Transverse colon (tissue), 4 donors: ENCODE measurements at regions not wholly inside any gene's neighbourhood (a gene's known extent, or its start where the extent isn't known, plus 50 kb on each side); places are given as distances from the start of the nearest gene placed in this dataset.

ENCODE experiments used
- DNase-seq: peaks from one replicate; pipeline ENCODE4 v3.0.0-alpha.2; 2019
- H3K27ac ChIP-seq, 4 donors: fragments of 200-600 bp; sonication (generic); 2 replicates each; pipeline ENCODE4 v1.5.1; 2016 to 2018; ENCODE audit warnings: inconsistent platforms in 4 of 4
- H3K27me3 ChIP-seq: fragments of 200-600 bp; sonication (generic); 2 replicates; pipeline ENCODE4 v1.5.1; 2017; ENCODE audit warnings: inconsistent platforms
- H3K36me3 ChIP-seq, 4 donors: fragments of 200-600 bp; sonication (generic); 2 replicates each; pipeline ENCODE4 v1.5.1; 2017 to 2019; ENCODE audit warnings: inconsistent platforms in 4 of 4
- H3K4me1 ChIP-seq, 4 donors: fragments of 200-600 bp; sonication (generic); 2 replicates each; pipeline ENCODE4 v1.5.1; 2017 to 2020; ENCODE audit warnings: inconsistent platforms in 4 of 4
- H3K4me3 ChIP-seq, 4 donors: fragments of 200-600 bp; sonication (generic); 1 replicate in 1 of 4; 2 replicates in 3 of 4; pipeline versions ENCODE4 v1.5.1 to v1.6.1; 2017 to 2019; ENCODE audit warnings: inconsistent platforms in 4 of 4
- H3K9me3 ChIP-seq, 2 donors: fragments of 200-600 bp; sonication (generic); 2 replicates each; pipeline ENCODE4 v1.5.1; 2017 to 2019; ENCODE audit warnings: inconsistent platforms in 2 of 2
- CTCF ChIP-seq, 5 experiments: fragments of 200-600 bp in 3 of 5; fragments of 450-650 bp in 2 of 5; sonication (generic) in 3 of 5; IDR thresholded peaks; 1 replicate in 2 of 5; 2 replicates in 3 of 5; pipeline ENCODE4 v1.5.1; 2016 to 2017; ENCODE audit warnings: antibody characterized with exemption in 5 of 5, inconsistent platforms in 3 of 5, mild to moderate bottlenecking in 2 of 5, moderate library complexity in 1 of 5
- EP300 ChIP-seq: sonication (generic); formaldehyde crosslinking; IDR thresholded peaks from one replicate; pipeline ENCODE4 v1.6.1; 2017; ENCODE audit warnings: antibody characterized with exemption, low read depth
- POLR2A ChIP-seq: fragments of 450-650 bp; IDR thresholded peaks from one replicate; pipeline ENCODE4 v1.6.1; 2016; ENCODE audit warnings: antibody characterized with exemption, mild to moderate bottlenecking, moderate library complexity
- POLR2AphosphoS5 ChIP-seq, 3 donors: sonication (generic); formaldehyde crosslinking; IDR thresholded peaks; one replicate each; pipeline ENCODE4 v1.6.1; 2016; ENCODE audit warnings: antibody characterized with exemption in 3 of 3
- WGBS, 2 donors: methylation state at CpG; one replicate each; pipeline ENCODE4 v1.1.5; 2018; ENCODE audit warnings: low coverage in 1 of 2; 5-methylcytosine and 5-hydroxymethylcytosine counted together
- in situ Hi-C, 4 donors: fragments of 200-750 bp; cut with MboI; loops; one replicate each; pipeline versions ENCODE4 v1.15.0 to v1.15.1; 2017; ENCODE audit warnings: low sequenced_read_pairs in 3 of 4, low pct_ligation_motif_present in 1 of 4, low pct_unique_long_range_greater_than_20kb in 1 of 4
- intact Hi-C: fragments of 100-400 bp; cut with DNase I; formaldehyde crosslinking; loops from one replicate; pipeline ENCODE4 v1.15.1; 2023; ENCODE audit warnings: low total_unique reads

DNA sequence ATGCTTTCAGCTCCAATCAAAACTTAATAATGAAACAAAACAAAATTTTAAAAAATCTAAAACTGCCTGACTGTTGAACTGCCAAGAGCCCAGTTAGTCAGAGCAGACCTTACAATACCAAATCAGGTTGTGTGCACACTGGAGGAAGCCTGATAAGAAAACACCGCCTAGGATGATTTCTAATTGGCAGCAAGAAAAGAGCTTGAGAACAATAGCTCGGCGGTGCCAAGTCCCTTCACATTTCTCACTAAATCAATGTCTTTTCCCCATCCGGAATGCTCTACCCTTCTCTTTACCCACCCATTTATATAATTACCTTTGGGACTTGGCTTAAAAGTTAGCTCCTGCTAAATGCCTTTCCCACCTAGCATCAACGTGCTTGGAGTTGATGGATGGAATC lies 256.7 kb downstream of the C12orf75 start:
- DNase-seq, result no peak
- no peak for TF ChIP-seq CTCF (IDR thresholded peaks at IDR 0.05)
- TF ChIP-seq EP300, result no peak
- no peak for TF ChIP-seq POLR2A
- no peak for TF ChIP-seq POLR2AphosphoS5 (IDR thresholded peaks at IDR 0.05)
- H3K27me3 ChIP-seq, result no peaks in the 10 kb centered on the region
- no peaks in the 10 kb centered on the region for H3K9me3 ChIP-seq
- no peaks in the 10 kb centered on the region for H3K4me1 ChIP-seq
- H3K36me3 ChIP-seq, result no peaks in the 10 kb centered on the region
- intact Hi-C loops (no loop called here), in situ Hi-C loops (no loop called here)
- no peak overlapping the region for H3K4me3 ChIP-seq
- H3K27ac ChIP-seq, result no peak overlapping the region
- WGBS, 2 donors, result 66 to 72% methylated on average over 5 of the region's 5 CpGs

GRCh38 chr12:105588106-105588505 lies 257.6 kb downstream of the C12orf75 start:
- no peak overlapping the region for H3K4me3 ChIP-seq
- DNase-seq, result no peak
- intact Hi-C loops (no loop called here), in situ Hi-C loops (no loop called here)
- no peak overlapping the region for H3K27ac ChIP-seq
- H3K36me3 ChIP-seq, result no peaks in the 10 kb centered on the region
- H3K27me3 ChIP-seq, result no peaks in the 10 kb centered on the region
- 82 to 84% methylated on average over 4 of the region's 4 CpGs for WGBS, 2 donors
- no peaks in the 10 kb centered on the region for H3K9me3 ChIP-seq
- TF ChIP-seq POLR2AphosphoS5 (IDR thresholded peaks at IDR 0.05) (no peak), POLR2A (no peak), CTCF (IDR thresholded peaks at IDR 0.05) (no peak), EP300 (no peak)
- no peaks in the 10 kb centered on the region for H3K4me1 ChIP-seq

GRCh38 chr12:105590571-105590970 lies 260.1 kb downstream of the C12orf75 start:
- no peak for TF ChIP-seq POLR2AphosphoS5 (IDR thresholded peaks at IDR 0.05)
- no peak for TF ChIP-seq POLR2A
- TF ChIP-seq CTCF (IDR thresholded peaks at IDR 0.05), result no peak
- no peaks in the 10 kb centered on the region for H3K36me3 ChIP-seq
- in situ Hi-C loops (no loop called here), intact Hi-C loops (no loop called here)
- H3K4me3 ChIP-seq, result no peak overlapping the region
- H3K27ac ChIP-seq, result no peak overlapping the region
- 31 to 47% methylated on average over 1 of the region's 1 CpG for WGBS, 2 donors
- H3K4me1 ChIP-seq, result no peaks in the 10 kb centered on the region
- H3K27me3 ChIP-seq, result no peaks in the 10 kb centered on the region
- H3K9me3 ChIP-seq, result no peaks in the 10 kb centered on the region
- DNase-seq, result no peak

DNA sequence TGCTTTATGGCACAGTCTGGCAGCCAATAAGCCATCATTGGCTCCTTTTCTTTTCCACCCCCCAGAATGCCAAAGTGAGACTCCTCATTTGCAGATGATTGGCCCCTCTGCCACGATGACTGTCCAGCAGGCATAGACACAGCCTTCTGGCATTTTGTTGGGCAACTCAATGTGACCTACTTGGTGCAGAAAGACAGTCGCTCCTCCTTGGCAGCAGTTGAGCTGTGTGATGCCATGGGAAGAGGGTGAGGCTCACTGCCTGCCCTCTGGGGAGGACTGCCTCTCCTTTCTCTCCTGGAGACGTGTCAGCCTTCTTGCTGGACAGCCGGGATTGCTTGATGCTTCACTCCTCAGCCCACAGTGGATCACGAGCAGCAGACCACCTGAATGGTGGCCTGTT lies 264.9 kb downstream of the C12orf75 start:
- no peaks in the 10 kb centered on the region for H3K36me3 ChIP-seq
- in situ Hi-C loops, result no loop called here
- 70% methylated on average over 5 of the region's 5 CpGs; no CpG with 5 or more reads in 1 of the 2 donors for WGBS, 2 donors
- no peak overlapping the region for H3K27ac ChIP-seq
- H3K4me3 ChIP-seq, result no peak overlapping the region
- H3K4me1 ChIP-seq, result no peaks in the 10 kb centered on the region
- DNase-seq, result no peak
- TF ChIP-seq POLR2A, result no peak
- H3K9me3 ChIP-seq, result no peaks in the 10 kb centered on the region
- H3K27me3 ChIP-seq, result no peaks in the 10 kb centered on the region
- intact Hi-C loops, result no loop called here

DNA sequence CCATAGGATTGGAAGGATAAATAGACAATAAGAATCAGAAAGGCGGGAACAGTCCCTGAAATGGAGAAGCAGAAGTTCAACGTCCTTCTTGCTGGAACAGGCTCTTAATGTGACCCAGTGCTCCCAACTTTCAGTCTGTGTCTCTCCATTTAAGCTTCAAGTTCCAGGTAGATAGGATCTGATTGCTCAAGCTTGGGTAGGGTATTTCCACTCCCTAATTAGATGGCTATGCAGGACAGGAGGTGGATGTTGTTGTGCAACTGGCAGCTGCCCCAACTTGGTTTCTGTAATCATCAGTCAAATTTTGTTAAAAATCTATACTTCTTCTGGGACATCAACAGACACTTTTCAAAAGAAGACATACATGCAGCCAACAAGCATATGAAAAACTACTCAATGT lies 266.2 kb downstream of the C12orf75 start:
- TF ChIP-seq POLR2A (no peak), POLR2AphosphoS5 (IDR thresholded peaks at IDR 0.05) (no peak), CTCF (IDR thresholded peaks at IDR 0.05) (no peak), EP300 (no peak)
- H3K9me3 ChIP-seq, result no peaks in the 10 kb centered on the region
- no peak for DNase-seq
- H3K36me3 ChIP-seq, result no peaks in the 10 kb centered on the region
- 75 to 83% methylated on average over 2 of the region's 2 CpGs for WGBS, 2 donors
- intact Hi-C loops, result no loop called here
- H3K4me3 ChIP-seq, result no peak overlapping the region
- no peak overlapping the region for H3K27ac ChIP-seq
- H3K27me3 ChIP-seq, result no peaks in the 10 kb centered on the region
- H3K4me1 ChIP-seq, result no peaks in the 10 kb centered on the region
- in situ Hi-C loops, result no loop called here
